NCI-H1417 treated with DMSO at 0.1 percent for 48 hours (cell line): ENCODE measurements at regions not wholly inside any gene's neighbourhood (a gene's known extent, or its start where the extent isn't known, plus 50 kb on each side); places are given as distances from the start of the nearest gene placed in this dataset.
"Not testable (repeated sequence)": the region's sequence is repeated elsewhere in the genome, so short reads cannot be mapped to it uniquely, and the experiment has no call there.

Experiments used
- DNase-seq: peaks from one replicate; lab custom pipeline; 2025; lab: John Stamatoyannopoulos, UW

DNA sequence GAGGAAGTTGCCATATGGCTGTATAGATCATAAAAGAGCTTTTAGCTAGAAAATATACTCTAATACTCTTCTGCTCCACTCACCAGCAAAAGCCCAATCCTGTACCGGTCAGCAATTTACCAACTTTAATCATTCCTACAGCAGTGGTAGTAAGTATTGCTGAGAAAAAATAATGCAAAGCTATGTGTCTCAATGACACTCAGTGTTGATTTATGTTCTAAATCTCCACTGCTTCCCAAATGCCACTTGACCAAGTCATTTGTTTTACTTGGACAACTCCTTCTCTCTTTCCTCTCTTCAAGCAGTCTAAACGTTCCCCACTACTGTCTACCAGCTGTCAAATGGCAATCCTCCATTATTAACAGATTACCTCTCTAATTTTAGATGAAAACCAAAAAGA is 201.8 kb upstream of the GK2 start:
- no peak for DNase-seq

GRCh38 chr4:79607979-79608378 is 200.0 kb upstream of the GK2 start:
- no peak for DNase-seq

DNA sequence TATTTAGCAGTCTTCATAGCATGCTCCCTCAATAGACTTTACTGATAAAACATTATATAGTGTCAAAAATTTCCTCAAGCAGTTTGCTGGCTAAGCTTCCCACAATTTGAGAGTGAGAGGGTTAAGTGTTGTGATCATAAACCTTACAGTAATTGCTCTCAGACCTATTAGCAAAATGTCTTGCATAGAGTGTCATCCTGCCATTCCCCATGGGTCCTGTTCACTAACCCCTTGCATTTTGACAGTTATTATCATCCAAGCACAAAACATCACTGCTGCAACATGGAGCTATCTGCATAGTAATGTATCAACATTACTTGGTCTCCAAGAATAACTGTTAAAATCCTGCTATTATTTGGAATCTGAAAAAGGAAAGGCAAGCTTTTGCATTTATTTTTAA is 196.1 kb upstream of the GK2 start:
- no peak for DNase-seq

- no peak for DNase-seq
These were observed 195.7 kb upstream of the GK2 start for GRCh38 chr4:79603681-79604080.

DNA sequence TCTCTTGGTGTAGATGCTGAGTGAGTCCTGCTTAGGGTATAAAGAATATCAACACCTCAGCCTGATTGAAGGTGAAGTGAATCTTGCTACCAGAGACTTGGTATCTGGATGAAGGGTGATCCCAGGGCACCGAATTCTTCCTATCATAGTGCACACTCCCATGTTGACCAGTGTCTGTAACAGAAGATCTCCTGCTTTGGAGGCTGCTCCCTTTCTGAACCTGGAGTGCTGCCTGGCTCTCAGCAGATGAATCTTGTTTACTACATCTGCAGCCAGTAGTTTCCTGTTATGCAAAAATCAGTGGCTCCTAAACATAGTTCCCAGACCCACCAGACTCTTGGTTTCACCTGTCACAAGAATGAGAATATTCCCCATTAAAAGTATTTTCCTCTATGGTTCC is 191.7 kb upstream of the GK2 start:
- DNase-seq: no peak

DNA sequence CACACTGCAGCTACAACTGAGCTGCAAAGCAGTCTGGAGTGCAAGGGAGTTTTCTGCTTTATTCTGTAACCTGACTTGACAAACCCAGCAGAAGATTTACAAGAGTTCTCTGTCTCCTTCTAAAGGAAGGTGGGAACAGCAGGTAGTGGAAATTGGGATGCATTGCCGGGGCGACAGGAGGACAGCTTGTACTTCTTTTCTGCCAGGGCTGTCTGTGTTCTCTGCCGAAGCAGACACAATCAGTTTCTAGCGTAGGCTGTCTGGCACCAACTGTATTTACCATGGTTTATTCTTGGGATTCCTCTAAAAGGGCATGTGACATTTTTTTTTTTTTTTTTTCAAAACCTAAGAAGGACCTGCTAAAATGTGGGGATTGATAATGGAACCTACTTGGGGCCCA is 190.8 kb upstream of the GK2 start:
- DNase-seq: no peak

- DNase-seq: no peak
These were observed 190.2 kb upstream of the GK2 start for GRCh38 chr4:79598214-79598613.

DNA sequence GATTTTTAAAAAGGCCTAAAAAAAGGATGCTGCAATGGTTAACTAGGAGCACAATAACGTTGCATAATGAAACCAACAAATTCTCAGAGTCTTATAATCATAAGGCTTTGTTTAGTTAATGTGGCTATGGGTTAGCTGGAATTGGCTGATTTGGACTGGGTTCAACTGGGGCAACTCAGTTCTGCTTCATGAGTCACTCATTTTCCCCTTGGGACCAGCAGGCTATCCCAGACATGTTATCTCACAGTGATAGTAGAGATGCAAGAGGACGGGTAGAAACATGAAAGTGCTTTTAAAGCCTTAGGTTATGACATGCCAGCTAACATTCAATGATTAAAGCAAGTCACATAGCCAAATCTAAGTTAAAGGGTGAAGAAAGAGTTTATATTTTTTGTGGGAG is 189.2 kb upstream of the GK2 start:
- DNase-seq: no peak

- not testable (repeated sequence) for DNase-seq
These were observed 184.2 kb upstream of the GK2 start for GRCh38 chr4:79592218-79592617.

GRCh38 chr4:79588679-79589078 is 180.7 kb upstream of the GK2 start:
- no peak for DNase-seq

- not testable (repeated sequence) for DNase-seq
These were observed 179.2 kb upstream of the GK2 start for GRCh38 chr4:79587207-79587606.

GRCh38 chr4:79585834-79586233 is 177.8 kb upstream of the GK2 start:
- no peak for DNase-seq

DNA sequence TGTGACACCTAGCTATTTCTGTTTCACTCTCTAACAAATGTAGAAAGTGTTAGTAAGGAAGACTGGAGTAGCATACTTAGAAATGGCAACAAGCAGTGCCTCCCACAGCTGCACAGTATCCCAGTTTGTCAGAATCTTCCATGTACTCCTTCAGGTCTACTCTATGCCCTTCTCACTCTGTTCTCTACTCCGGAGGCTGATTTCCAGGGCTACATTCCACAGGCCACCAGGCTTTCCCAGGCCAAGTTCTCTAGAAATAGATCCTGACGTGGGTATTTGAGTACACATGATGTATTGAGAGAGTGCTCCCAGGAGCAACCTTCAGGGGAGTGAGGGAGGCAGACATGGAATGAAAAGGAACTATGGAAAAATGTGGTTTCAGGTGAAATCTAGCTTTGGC is 177.3 kb upstream of the GK2 start:
- DNase-seq: no peak

GRCh38 chr4:79584902-79585301 is 176.9 kb upstream of the GK2 start:
- no peak for DNase-seq

- DNase-seq: no peak
These were observed 176.3 kb upstream of the GK2 start for GRCh38 chr4:79584352-79584751.

GRCh38 chr4:79578606-79579005 is 170.6 kb upstream of the GK2 start:
- no peak for DNase-seq

- no peak for DNase-seq
These were observed 168.4 kb upstream of the GK2 start for GRCh38 chr4:79576429-79576753.

DNA sequence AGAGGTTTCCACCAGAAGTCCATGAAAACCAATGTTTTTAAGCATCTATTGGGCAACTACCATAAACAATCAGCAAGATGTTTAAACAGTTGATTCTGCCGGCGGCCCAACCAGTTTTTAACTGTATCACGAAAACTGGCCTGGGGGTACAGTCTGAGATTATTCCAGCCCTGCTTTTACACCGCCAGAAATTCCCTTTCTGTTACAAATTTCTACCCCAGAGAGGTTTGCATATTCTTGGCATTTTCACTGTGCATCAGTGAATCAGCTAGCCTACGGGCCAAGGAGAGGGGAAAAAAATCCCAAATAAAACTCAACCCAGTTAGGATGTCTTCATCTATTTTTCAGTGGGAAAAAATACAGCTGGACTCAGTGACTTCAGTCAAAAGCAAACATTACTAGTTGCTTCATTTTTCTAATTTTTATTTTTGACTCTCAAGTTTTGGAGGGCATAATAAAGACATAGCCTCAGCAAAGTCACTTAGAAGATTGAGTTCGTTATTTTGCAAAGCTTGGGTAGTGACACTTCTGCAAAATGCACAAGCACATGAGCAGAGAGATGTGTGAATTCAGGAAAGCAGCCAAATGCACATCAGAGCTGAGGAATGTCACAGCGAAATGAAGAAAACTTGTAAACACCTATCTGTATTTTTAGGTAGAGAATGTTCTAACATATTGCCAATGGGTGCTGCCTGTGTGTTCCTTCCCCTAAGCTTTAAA is 167.8 kb upstream of the GK2 start:
- DNase-seq: no peak

GRCh38 chr4:79574741-79575451 is 166.9 kb upstream of the GK2 start:
- DNase-seq: no peak

DNA sequence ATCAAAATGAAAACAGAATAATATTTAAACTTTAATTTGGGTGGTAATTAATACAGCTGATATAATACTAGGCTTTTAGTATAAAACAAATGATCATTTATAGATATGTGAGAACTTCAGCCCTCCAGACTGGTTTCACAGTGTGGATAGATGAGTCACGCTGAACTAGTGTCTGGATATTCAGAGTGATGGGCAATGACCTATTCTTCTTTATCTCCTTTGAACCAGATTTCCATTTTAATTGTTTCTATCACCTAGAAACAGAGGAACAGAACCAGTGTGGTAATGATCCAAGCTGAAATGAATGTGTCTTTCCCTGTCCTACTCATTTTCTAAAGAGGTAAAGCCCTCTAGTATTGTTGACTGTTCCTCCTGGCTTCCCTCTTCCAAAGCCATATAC is 155.2 kb upstream of the GK2 start:
- DNase-seq: no peak

DNA sequence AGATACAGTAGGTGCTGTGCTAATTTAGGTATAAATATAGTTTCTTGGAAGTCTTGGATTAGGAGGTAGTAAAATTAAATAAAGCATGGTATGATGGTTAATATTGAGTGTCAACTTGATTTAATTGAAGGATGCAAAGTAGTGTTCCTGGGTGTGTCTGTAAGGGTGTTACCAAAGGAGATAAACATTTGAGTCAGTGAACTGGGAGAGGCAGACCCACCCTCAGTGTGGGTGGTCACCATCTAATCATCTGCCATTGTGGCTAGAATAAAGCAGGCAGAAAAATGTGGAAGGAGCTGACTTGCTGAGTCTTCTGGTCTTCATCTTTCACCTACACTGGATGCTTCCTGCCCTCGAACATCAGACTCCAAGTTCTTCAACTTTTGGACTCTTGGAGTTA is 153.7 kb upstream of the GK2 start:
- no peak for DNase-seq

DNA sequence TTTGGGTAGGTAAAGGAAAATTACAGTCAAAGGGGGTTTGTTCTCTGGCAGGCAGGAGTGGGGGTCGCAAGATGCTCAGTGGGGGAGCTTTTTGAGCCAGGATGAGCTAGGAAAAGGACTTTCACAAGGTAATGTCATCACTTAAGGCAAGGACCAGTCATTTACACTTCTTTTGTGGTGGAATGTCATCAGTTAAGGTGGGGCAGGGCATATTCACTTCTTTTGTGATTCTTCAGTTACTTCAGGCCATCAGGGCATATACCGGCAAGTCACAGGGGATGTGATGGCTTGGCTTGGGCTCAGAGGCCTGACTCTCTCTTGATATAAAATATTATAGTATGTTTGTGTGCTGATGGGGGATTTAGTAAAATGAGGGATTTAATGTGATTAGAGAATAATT is 151.4 kb upstream of the GK2 start:
- not testable (repeated sequence) for DNase-seq

GRCh38 chr4:79552311-79552710 is 144.3 kb upstream of the GK2 start:
- no peak for DNase-seq

DNA sequence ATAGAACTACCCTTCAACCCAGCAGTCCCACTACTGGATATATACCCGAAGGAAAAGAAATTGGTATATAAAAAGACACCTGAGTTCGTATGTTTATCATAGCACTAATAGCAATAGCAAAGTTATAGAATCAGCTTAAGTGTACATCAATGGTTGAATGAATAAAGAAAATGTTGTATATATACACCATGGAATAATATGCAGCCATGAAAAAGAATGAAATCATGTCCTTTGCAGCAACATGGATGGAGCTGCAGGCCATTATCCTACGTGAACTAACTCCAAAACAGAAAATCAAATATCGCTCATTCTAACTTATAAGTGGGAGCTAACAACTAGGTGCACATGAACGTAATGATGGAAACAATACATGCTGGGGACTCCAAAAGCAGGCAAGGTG is 143.5 kb upstream of the GK2 start:
- no peak for DNase-seq
